ENCODE measurements at regions not wholly inside any gene's neighbourhood (a gene's known extent, or its start where the extent isn't known, plus 50 kb on each side); places are given as distances from the start of the nearest gene placed in this dataset.
"Not testable (repeated sequence)": the region's sequence is repeated elsewhere in the genome, so short reads cannot be mapped to it uniquely, and the experiment has no call there.

GRCh38 chr2:15681089-15681885 is 89.6 kb downstream of the DDX1 start:
- no peak for DNase-seq

GRCh38 chr2:15682354-15682753 is 90.7 kb downstream of the DDX1 start:
- no peak for DNase-seq

GRCh38 chr2:15684161-15685039 is 92.7 kb downstream of the DDX1 start:
- DNase-seq = no peak

- DNase-seq = no peak
These were observed 93.5 kb downstream of the DDX1 start for GRCh38 chr2:15685143-15685542.

- DNase-seq = no peak
These were observed 95.0 kb downstream of the DDX1 start for GRCh38 chr2:15686643-15687042.

GRCh38 chr2:15687243-15687642 is 95.6 kb downstream of the DDX1 start:
- DNase-seq = no peak

GRCh38 chr2:15687720-15688119 is 96.1 kb downstream of the DDX1 start:
- no peak for DNase-seq

GRCh38 chr2:15688924-15689568 is 97.4 kb downstream of the DDX1 start:
- no peak for DNase-seq

- no peak for DNase-seq
These were observed 98.0 kb downstream of the DDX1 start for GRCh38 chr2:15689654-15690053.

- no peak for DNase-seq
These were observed 100.1 kb downstream of the DDX1 start for GRCh38 chr2:15691586-15692310.

GRCh38 chr2:15692551-15693377 is 101.1 kb downstream of the DDX1 start:
- DNase-seq = no peak

GRCh38 chr2:15693382-15693781 is 101.7 kb downstream of the DDX1 start:
- no peak for DNase-seq

- peak; percentile 54 for DNase-seq
These were observed 102.4 kb downstream of the DDX1 start for GRCh38 chr2:15693926-15694588.

GRCh38 chr2:15694589-15694986 is 102.9 kb downstream of the DDX1 start:
- no peak for DNase-seq

- no peak for DNase-seq
These were observed 104.1 kb downstream of the DDX1 start for GRCh38 chr2:15695582-15696330.

GRCh38 chr2:15696606-15697170 is 105.0 kb downstream of the DDX1 start:
- not testable (repeated sequence) for DNase-seq

- no peak for DNase-seq
These were observed 108.5 kb downstream of the DDX1 start for GRCh38 chr2:15700131-15700530.

- no peak for DNase-seq
These were observed 109.1 kb downstream of the DDX1 start for GRCh38 chr2:15700599-15701340.

- no peak for DNase-seq
These were observed 109.8 kb downstream of the DDX1 start for GRCh38 chr2:15701341-15701907.
